ENCODE measurements at regions not wholly inside any gene's neighbourhood (a gene's known extent, or its start where the extent isn't known, plus 50 kb on each side); places are given as distances from the start of the nearest gene placed in this dataset.
"Not testable (repeated sequence)": the region's sequence is repeated elsewhere in the genome, so short reads cannot be mapped to it uniquely, and the experiment has no call there.

GRCh38 chr2:111491614-111492013 is 370.9 kb downstream of the BCL2L11 start:
- not testable (repeated sequence) for TF ChIP-seq POLR2A, SPI1, POLR2AphosphoS5, TAF1, POU2F2 (IDR thresholded peaks at IDR 0.05; ENCODE audit: low read depth, low read length)

Data from GM12891 (cell line).